NCI-H1105 (cell line): ENCODE measurements at regions not wholly inside any gene's neighbourhood (a gene's known extent, or its start where the extent isn't known, plus 50 kb on each side); places are given as distances from the start of the nearest gene placed in this dataset.

Source experiments
- DNase-seq: peaks from one replicate; lab custom pipeline; 2025; lab: John Stamatoyannopoulos, UW

- DNase-seq, result no peak
These were observed 241.4 kb downstream of the EDEM1 start for GRCh38 chr3:5428607-5429516.

DNA sequence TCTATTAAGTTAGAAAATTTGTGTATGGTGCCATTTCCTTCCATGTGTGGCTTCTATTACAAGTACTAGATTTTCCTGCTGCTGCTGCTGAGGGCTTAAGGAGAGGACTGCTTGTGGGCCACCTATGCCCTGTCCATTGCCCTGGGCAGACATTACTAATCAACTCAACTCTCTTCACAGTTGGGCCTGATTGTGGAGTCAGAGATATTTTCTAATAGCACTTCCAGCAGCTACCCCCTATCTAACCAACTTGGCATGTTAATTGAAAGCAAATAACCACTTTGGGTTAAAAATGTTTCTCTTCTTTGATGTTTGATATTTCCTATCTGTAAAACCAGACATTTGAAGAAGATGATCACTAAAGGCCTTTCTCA is 242.0 kb downstream of the EDEM1 start:
- no peak for DNase-seq

DNA sequence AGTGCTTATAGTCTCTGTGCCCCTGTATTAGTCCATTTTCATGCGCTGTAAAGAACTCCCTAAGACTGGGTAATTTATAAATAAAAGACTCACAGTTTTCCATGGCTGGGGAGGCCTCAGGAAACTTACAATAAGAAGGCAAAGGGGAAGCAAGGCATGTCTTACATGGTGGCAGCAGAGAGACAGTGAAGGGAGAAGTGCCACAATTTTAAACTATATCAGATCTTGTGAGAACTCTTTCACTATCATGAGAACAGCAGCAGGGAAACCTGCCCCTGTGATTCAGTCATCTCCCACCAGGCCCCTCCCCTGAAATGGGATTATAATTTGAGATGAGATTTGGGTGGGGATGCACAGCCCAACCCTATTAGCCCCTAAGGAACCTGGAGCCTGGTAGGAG is 243.2 kb downstream of the EDEM1 start:
- DNase-seq, result no peak

GRCh38 chr3:5431146-5431545 is 243.6 kb downstream of the EDEM1 start:
- no peak for DNase-seq

DNA sequence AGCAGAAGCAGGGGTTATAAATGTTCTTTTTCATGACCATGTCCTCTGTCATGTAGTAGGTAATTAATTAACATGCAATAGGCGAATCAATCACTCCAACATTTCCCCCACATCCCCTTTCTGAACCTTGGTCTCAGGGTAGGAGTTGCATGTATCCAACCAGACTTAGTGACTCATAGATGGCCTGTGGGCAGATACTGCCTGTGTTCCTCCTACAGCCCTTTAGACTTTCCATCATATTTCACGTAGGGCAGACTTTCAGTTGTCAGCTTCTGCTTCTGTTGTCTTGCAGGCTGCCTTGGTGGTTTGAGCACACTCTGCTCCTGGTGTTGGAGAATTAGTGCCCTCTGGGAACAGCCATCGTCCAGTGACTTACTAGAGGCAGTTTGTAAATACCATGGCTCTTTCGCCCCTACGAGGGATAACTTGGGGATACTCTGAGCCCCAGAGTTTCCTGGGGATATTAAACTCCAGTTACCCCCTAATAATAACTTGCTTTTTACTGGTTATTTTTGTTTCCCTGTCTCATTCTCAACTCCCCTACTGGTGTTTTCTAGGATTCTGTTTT is 244.4 kb downstream of the EDEM1 start:
- DNase-seq, result no peak

GRCh38 chr3:5437296-5437782 is 249.8 kb downstream of the EDEM1 start:
- DNase-seq, result no peak

DNA sequence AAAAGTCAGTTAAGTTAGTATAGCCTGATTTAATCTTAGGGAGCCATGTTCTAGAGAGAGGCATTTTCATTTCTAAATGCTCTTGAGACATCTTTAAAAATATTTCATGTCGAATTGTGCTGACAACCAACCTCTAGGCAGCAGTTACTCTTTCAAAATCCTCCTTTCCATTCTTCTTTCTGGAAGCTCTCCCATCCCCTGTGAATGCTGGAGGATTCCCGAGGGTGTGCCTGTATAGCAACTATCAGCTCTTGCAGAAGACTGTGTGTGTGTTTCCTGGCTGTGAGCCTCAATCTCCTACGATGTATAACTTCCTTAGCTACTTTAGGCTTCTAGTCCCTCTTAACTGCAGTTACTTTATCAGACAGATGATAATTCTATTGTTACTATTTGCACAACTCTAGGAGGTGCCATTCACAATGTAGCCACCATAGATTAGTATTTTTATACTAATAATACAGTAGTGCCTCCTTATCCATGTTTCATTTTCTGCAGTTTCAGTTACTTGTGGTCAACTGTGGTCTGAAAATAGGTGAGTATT is 250.3 kb downstream of the EDEM1 start:
- DNase-seq, result no peak

- no peak for DNase-seq
These were observed 253.9 kb downstream of the EDEM1 start for GRCh38 chr3:5441401-5441800.

GRCh38 chr3:5442106-5442785 is 254.7 kb downstream of the EDEM1 start:
- DNase-seq, result no peak

GRCh38 chr3:5442786-5443138 is 255.3 kb downstream of the EDEM1 start:
- no peak for DNase-seq

DNA sequence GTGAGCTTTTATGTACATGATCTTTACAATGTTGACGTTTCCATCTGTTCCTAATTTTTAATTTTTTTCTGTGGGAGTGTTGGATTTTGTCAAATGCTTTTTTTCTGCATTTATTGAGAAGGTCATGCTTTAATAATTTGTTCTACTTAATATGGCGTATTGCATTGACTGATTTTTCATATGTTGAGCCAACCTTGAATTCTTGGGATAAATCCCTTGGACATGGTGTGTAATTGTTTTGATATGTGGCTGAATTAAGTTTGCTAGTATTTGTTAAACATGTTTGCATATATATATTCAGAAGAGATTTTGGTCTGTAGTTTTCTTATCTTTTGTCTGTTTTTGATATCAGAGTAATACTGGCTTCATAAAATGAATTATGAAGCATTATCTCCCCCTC is 256.7 kb downstream of the EDEM1 start:
- no peak for DNase-seq

DNA sequence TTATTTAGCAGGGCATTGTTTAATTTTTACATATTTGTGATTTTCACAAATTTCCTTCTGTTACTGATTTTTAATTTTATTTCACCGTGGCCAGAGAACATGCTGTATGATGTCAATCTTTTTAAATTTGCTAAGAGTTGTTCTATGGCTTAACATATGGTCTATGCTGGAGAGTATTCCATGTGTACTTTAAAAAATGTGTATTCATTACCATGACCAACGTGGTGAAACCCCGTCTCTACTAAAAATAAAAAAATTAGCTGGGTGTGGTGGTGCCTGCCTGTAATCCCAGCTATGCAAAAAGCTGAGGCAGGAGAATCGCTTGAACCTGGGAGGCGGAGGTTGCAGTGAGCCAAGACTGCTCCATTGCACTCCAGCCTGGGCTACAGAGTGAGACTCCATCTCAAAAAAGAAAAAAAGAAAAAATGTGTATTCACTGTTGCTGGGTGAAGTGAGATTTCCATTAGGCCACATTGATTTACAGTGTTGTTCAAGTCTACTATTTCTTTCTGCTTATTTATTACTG is 258.2 kb downstream of the EDEM1 start:
- no peak for DNase-seq

- DNase-seq, result no peak
These were observed 260.7 kb downstream of the EDEM1 start for GRCh38 chr3:5448246-5448645.

GRCh38 chr3:5448816-5449215 is 261.3 kb downstream of the EDEM1 start:
- DNase-seq, result no peak

- no peak for DNase-seq
These were observed 268.7 kb downstream of the EDEM1 start for GRCh38 chr3:5456199-5456598.

- DNase-seq, result no peak
These were observed 271.0 kb downstream of the EDEM1 start for GRCh38 chr3:5458526-5458925.

- DNase-seq, result no peak
These were observed 274.6 kb downstream of the EDEM1 start for GRCh38 chr3:5462086-5462485.

- no peak for DNase-seq
These were observed 276.5 kb downstream of the EDEM1 start for GRCh38 chr3:5463991-5464390.

DNA sequence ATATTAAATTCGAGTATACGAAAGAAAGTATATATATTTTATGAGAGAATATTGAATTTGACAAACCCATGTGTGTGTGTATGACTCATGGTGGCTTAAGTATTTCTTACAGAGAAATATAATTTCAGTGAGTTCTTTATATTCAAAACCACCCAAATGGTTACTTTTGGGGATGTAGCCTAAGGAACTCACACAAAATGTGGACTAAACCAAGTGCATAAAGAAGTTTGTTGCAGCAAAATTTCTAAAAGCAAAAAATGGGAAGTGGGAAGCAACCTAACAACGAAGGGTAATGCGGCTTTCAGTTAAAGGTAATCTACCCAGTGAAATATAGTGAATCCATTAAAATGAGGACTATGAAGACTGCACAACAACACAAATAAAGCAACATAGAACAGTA is 277.1 kb downstream of the EDEM1 start:
- DNase-seq, result no peak

GRCh38 chr3:5465183-5465582 is 277.7 kb downstream of the EDEM1 start:
- no peak for DNase-seq

GRCh38 chr3:5466065-5466464 is 278.6 kb downstream of the EDEM1 start:
- DNase-seq, result no peak

DNA sequence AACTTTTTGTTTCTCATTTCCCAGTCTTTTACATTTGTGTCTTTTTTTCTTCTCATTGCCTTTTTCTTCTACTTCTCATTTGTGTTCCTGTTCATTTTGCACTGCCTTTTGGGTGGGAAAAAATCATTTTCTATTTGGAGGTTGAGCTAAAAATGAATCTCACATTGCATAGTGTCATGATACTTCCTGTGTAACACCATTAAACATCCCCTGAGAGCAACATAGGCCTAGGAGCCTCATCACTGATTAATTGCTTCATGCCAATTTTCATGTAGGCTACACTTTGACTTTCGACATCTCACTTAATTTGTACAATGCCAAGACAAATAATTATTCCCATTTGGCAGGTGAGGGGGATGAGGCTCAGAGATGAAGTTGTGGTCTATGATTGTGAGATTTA is 279.2 kb downstream of the EDEM1 start:
- no peak for DNase-seq

DNA sequence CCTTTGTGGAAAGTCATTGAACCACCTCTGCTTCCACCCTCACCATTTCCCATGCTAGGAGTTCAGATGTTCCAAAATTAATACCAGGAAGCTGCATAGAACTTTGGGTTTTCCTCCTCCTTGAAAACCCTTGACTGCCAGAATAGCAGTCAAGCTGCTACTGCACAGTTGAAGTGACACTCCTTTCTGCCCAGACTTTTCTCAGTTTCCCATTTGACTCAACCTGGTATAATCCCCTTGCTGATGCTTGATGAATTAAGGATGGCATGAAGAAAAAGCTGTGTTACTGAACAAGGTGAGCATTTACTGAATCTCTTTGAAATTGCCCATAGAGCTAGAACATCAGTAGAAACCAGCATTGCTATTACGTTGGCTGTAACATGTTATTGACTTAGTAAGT is 286.0 kb downstream of the EDEM1 start:
- DNase-seq, result no peak
